Choroid plexus epithelial cell (primary cell): ENCODE measurements at regions not wholly inside any gene's neighbourhood (a gene's known extent, or its start where the extent isn't known, plus 50 kb on each side); places are given as distances from the start of the nearest gene placed in this dataset.

ENCODE experiments used
- DNase-seq: peaks from one replicate; pipeline ENCODE4 v3.0.0-alpha.2; 2010; ENCODE audit warnings: low read depth
- H3K4me3 ChIP-seq: 2 replicates; pipeline ENCODE4 v1.5.1; 2011; ENCODE audit warnings: low read depth, mild to moderate bottlenecking, control low read depth, low read length, moderate library complexity
- CTCF ChIP-seq: conservative IDR thresholded peaks from 2 replicates; pipeline ENCODE4 v1.5.1; 2011; ENCODE audit warnings: low read depth, mild to moderate bottlenecking, control low read depth, inconsistent platforms, low read length, moderate library complexity

GRCh38 chr9:2281031-2281802 is 266.1 kb downstream of the SMARCA2 start:
- TF ChIP-seq CTCF = no peak
- DNase-seq = peak; percentile 51
- no peak overlapping the region for H3K4me3 ChIP-seq

- DNase-seq = no peak
- no peak for TF ChIP-seq CTCF
- H3K4me3 ChIP-seq = no peak overlapping the region
These were observed 266.6 kb downstream of the SMARCA2 start for GRCh38 chr9:2281803-2282185.

GRCh38 chr9:2284770-2285169 is 269.6 kb downstream of the SMARCA2 start:
- no peak overlapping the region for H3K4me3 ChIP-seq
- TF ChIP-seq CTCF = no peak
- no peak for DNase-seq

GRCh38 chr9:2285416-2286332 is 270.5 kb downstream of the SMARCA2 start:
- DNase-seq = no peak
- no peak for TF ChIP-seq CTCF
- H3K4me3 ChIP-seq = no peak overlapping the region

- H3K4me3 ChIP-seq = no peak overlapping the region
- no peak for DNase-seq
- TF ChIP-seq CTCF = no peak
These were observed 271.2 kb downstream of the SMARCA2 start for GRCh38 chr9:2286333-2286705.

- H3K4me3 ChIP-seq = no peak overlapping the region
- TF ChIP-seq CTCF = no peak
- no peak for DNase-seq
These were observed 271.8 kb downstream of the SMARCA2 start for GRCh38 chr9:2286825-2287455.
